ENCODE measurements at regions not wholly inside any gene's neighbourhood (a gene's known extent, or its start where the extent isn't known, plus 50 kb on each side); places are given as distances from the start of the nearest gene placed in this dataset.

- TF ChIP-seq POLR2A (IDR thresholded peaks at IDR 0.05): no peak
- no peak for TF ChIP-seq CTCF (IDR thresholded peaks at IDR 0.05)
Observed at GRCh38 chr21:25149022-25149421, 458.3 kb downstream of the MRPL39 start.

Measured in lower leg skin (tissue), 3 donors.